CD4-positive, alpha-beta T cell treated with Interleukin-15 for 1 hour (primary cell): ENCODE measurements at regions not wholly inside any gene's neighbourhood (a gene's known extent, or its start where the extent isn't known, plus 50 kb on each side); places are given as distances from the start of the nearest gene placed in this dataset.
"Not testable (repeated sequence)": the region's sequence is repeated elsewhere in the genome, so short reads cannot be mapped to it uniquely, and the experiment has no call there.

Source experiments
- DNase-seq: peaks from one replicate; pipeline ENCODE4 v3.0.0-alpha.2; 2020

DNA sequence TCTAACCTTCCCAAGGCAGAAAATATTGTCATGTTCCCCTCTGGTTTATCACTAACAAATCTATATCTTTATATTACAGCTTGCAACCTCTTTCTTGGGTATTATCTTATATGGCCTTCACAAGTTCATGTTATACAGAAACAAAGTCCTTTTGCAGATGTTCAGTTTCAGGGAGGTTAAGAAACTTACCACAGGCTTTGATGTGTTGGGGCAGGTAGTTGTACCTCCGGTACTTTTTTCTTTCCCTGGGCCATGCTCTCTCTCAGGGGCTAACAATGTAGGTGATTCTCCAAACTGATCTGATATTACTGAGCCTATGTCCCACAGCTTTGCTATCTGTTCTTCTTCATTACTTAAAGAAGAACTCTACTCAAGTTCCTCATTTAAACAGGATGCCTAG lies 548.9 kb upstream of the SYT4 start:
- DNase-seq = no peak

DNA sequence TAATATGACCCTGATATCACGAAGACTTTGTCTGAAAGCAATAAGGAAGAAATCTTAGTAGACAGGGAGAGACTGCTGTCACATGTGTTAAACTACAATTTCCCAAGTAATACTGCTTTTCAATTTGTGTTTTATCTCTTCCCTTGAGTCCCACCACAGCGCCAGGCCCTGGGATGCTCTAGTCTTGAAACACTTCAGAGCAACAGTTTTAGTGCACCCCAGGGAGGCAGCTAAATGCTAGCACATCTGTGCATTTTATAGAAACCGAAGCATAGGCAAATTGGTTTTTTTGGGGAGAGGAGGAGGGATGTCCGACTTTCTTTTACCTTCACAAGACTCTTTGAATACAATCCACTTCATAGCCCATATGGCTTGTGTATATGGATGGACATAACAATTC lies 550.0 kb upstream of the SYT4 start:
- no peak for DNase-seq

DNA sequence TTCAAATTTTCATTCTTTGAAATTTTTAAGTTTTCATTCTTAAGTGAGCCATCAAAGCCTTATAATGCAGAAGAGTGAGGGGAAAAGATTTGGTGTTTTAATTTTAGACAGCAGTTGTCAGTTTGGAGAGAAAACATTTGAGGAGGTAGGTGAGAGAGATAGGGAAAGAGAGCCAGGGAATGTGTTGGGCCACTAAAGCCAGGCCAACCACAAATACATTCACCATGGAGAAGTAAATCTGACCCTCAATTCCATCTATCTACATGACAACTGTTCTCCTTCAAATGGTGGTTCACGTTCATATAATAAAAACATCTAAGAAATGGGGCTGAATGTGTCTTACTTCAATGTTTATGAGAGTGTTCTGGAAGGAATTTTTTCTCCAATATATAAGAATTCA lies 553.0 kb upstream of the SYT4 start:
- no peak for DNase-seq

DNA sequence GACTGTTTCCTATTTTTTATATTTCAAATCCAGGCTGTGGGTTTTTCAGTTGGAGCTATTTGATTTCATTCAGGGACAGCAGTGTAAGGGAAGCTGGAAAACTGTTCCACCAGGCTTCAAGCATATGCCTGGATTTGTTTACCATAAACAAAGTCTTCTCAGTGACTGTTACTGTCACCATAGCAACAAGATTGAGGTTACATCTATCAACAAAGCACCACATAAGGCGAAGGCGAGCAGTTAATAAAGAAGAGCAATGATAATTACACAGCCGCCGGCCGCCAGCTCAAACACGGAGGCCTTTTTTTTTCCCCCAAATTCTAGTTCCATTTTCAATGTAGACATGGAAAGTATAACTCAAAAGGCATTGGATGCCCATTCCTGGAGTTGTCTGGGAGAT lies 553.7 kb upstream of the SYT4 start:
- DNase-seq = no peak

DNA sequence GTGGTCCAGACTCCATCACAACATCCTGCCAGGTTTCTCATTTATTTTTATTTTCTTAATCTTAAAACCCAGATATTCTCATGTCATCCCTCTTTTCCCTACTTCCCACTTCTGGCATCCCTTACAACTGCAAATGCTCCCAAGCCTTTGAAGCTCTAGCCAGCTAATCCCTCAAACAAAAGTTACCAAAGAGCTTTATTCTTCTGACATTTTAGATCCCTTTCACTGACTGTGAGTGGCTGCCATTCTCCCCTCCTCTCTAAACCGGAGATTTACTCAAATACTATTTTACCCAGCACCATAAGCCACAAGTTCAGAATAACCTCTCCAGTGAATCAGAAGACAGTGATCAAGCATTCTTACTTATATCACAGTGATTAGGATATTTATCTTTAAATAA lies 569.0 kb upstream of the SYT4 start:
- no peak for DNase-seq

DNA sequence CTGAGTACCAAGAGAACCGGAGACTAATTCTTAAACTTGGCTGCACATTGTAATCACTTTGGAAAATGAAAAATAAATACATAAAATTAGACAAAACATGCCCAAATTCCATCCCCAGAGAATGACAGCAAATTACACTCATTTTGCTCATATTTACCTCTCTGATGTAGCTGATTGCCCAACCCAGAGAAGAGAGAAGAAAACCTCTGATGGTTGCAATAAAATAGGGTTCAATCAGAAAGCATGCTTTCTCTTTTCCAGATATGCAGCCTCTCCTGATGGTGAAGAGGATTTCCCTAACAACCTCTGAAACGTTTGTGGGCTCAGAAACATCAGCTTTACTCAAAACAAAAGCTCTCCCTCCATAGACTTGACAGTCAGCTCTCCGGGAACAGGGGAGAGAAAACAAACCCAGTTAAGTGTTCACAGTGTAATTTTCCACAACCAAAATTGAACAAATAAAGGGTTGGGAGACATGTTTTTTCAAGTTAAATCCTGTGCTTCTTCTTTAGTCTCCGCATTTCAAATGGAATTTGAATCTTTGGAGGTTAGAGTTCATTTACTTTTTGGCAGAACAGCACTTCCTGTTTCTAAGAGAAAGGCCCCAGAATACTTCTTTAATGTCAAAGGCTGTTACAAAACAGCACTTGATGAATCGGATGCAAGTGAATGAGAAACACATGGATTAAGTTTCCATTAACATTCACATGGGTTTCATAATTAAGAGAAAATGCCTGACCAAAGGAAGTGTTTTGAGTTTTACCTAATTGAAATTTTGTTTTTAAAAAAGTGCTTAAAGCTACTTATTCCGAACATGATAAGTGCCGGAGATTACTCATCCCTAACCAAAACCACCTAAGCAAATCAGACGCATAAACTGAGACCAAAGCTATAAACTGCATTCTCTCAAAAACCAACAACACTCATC lies 570.1 kb upstream of the SYT4 start:
- DNase-seq = no peak

DNA sequence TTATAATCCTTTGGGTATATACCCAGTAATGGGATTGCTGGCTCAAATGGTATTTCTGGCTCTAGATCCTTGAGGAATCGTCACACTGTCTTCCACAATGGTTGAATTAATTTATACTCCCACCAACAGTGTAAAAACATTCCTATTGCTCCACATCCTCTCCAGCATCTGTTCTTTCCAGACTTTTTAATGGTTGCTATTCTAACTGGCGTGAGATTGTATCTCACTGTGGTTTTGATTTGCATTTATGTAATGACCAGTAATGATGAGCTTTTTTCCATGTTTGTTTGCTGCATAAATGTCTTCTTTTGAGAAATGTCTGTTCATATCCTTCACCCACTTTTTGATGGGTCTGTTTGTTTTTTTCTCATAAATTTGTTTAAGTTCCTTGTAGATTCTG lies 572.5 kb upstream of the SYT4 start:
- not testable (repeated sequence) for DNase-seq

DNA sequence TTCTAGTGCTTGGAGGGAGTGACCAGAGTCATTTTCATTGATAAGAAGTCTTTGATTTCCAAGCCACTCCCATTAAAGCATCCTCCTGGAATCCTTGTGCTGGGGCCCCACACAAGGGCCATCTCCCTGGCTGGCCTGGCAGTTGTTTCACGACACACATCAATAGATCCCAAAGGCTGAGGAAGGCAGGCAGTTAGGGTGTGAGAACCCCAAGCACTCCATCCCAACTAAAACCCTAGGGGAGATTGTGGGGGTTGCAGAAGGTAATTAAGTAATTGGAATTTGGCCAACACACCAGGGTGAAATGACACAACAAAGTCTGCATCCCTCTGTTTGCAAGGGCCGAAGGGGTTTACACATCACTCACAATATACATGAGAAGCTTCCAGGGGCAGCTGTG lies 578.1 kb upstream of the SYT4 start:
- DNase-seq = no peak

DNA sequence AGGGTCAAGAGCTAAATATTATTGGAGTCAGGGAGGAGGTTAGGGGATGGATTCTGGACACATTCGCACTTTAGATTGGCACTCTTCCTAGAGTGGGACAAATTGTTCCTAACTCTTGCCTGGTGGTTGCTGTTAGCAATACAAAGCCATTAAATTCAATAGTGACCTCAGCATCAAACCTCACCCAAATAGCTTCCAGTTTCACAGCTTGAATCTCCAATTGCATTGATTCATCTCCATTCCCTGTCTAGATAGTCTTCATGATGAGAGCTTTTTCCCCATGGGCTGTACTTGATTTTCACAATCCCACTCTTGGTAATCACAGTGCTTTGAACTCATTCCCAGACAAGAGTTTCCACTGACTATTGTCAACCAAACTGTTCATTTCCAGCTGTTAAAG lies 585.9 kb upstream of the SYT4 start:
- DNase-seq = no peak

DNA sequence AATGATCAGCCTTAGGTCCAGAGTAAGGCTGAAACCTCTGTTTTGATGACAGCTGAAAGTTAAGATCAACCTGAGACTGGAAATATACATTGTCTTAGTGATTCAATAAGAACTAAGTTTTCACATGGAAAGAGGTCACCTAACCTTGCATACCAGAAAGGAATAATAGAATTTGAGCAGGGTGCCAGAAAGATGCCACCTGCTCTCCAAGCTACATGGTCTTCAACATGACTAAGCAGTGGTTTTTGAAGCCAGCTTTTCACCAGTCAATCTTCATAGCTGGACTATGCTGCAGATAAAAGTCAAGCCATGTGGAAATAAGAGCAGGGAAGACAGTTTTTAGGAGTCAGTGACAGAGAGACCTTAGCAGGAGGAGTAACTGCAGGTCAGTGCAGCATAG lies 589.4 kb upstream of the SYT4 start:
- no peak for DNase-seq

DNA sequence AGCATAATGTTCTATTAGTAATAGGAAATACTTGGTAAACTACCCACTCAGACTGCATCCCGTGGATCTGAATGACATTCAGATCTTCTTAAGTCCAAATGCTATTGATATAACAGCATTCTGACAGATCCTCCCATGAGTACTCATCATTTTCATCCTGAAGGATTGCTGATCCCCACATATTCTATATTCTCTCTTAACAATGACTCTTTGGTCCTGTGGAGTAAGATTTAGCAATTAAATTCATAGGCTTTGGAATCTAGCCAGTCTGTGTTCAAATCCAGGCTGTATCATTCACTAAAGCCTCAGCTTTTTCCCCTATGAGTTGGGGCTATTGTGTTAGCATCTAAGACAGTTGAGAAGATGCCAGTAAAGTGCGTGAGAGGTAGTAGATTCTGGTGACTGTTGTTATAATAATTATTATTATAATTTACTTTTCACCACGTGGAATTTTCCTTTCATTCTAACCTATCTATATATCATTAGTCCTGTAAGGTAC lies 591.3 kb upstream of the SYT4 start:
- no peak for DNase-seq

DNA sequence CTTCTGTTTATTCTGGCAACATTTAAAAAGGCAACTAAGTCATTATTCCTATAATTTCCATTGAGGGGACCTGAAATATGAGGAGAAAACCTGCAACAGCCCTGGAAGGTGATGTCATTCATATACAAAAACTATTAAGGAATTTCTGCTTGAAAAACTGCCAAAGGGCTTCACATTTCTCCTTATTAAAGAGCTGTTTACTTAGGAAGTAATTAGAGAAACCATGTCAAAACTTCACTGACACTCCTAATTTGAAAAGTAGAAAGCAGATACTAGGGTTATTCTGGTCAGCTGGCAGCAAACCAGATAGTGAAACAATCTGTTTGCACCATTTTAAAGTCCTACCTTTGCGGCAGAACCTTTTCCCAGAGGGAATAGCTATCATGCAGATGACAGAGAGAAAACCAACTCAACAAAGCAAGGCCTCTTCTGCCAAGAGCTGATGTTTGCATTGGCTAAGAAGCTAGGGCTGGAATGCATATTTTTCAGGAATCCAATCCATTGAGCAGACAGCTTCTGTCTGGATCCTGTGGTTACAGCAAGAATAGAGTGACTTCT lies 592.2 kb upstream of the SYT4 start:
- no peak for DNase-seq

DNA sequence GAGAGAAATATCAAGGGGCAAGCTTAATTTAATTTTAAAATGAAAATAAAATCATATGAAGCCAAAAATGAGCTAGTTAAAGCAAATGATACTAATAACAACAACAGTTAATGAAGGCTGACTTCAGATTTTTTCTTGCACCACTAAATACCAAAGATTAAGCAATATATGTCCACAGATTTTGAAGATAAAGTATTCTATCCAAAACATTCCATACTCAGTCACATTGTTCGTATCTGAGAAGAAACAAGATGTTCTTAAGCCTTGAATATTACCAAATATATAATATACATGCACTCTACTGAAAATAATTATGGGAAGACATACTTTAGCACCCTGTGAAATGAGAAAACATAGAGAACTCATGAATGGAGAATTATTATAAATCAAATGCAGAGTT lies 593.3 kb upstream of the SYT4 start:
- DNase-seq = no peak

DNA sequence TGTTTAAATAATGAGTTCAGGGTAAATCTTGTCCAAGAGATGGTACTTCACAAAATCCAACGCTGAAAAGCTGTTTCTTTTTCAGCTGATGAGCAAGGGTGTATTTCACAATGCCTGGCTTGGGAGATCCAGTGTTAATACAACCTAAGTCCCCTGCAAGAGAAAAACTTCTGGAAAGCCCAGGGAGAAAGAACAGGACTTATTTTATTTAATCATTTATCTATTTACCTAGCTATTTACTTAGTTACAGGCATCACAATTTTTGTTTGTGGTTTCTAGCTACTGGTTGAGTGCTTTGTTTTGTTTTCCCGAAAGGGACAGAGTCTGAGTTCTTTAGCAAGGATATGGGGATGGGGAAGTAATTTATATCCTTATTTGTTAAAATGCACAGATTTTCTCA lies 598.2 kb upstream of the SYT4 start:
- DNase-seq = no peak

DNA sequence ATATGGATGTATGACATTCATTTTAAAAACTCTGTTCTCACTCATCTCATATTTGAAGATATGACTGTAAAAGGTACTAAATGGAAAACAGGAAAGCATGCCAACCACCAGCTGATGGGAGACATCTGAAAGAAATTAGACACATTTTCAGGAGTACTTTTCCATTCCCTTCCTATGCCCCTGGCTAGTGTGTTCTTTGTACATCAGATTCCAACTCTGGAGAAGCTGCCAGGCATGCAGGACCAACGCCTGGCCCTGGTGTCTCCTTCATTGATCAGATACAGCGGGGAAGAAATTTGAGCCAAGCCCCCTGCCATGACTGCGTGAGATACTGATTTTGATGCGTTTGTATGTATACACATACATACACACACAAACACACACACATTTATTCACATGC lies 599.0 kb upstream of the SYT4 start:
- DNase-seq = no peak

DNA sequence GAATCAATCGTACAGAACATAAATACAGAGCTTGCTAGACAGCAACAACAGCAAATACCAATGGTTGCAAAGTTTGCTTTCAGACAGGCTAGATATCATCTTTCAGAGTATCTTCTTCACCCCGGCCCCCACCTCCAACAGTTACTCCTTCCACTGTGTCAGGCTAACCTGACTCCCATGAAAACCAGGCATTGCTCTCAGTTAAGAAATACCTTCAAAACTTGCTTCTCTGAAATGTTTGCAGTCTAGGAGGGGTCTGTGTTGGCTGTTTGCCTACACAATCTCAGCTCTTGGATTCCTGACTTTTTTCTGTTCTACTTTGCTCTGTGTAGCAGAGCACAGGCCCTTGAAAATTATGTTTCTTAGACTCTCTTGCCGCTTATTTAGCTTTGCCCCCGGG lies 599.5 kb upstream of the SYT4 start:
- no peak for DNase-seq

DNA sequence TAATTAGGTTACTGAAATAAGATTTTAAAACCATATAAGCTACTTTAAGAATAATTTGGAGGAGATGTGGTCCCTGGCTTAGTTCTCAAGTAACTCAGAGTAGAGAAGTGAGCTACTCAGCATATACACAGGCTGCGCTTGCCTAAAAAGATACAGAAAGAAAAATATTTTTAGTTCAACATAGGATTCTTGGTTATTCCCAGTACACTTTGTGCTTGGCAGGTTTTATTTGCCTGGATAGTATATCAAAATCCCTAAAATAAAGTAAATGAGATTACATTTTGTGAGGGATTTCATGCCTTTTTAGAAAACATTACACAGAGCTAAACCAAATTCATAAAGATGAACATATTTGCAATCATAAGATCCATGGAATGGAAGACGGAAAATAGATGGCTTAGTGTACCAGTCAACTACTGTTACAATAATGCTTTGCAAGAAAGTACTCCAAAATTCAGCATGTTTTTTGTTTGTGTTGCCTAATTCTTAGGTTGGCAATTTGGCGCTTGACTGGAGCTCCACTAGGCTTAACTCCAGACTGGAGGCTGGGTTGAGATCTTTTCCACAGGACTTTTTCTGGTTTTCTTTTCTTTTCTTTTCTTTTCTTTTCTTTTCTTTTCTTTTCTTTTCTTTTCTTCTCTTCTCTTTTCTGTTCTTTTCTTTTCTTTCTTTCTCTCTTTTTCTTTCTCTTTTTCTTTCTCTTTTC lies 600.5 kb upstream of the SYT4 start:
- DNase-seq = no peak

DNA sequence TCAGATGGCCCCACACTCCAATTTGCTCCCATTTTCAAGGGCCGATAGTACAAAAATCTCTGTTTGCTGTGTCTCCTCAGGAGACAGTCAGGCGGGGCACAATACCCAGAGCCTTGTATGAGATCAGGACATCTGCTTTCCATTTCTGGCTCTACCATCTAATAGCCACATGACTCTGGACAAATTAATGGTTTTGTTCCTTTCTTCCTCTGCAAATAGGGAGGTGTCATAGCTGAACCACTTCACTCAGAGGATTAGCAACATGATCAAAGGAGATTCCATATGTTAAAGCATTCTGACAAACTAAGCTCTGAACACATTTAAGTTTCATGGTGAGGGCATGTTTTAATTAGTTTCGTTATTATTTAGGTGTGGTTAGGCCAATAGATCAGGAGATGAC lies 602.1 kb upstream of the SYT4 start:
- no peak for DNase-seq

DNA sequence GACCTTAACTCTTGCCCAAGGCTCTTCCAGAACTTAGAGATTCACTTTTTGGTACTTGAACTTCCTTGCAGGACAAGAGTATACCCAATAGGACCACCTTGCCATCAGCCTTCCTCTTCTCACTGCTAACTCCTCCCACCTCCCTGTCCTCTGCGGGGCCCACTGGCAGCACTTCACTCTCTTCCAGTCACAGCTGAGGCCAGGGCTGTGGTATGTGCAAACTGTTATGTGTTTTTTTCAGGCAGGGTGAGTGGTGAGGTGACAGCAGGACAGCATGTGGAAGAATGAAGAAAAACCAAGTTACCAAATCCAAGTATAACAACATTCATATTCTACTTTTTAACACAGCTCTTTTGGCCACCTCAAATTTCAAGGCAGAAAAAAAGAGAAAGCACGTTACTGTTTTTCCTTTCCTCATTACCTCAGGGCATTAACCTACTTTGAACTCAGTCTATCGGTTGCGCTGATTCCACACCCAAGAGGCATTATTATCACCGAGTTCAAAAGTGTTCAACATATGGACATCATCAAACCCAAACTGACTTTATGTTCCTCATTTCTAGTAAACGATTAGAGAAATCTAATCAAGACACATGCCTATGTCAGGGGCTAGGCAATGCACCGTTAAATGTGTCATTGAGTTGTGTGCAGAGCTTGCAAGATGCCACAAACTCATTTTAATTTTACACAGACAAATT lies 605.2 kb upstream of the SYT4 start:
- no peak for DNase-seq

DNA sequence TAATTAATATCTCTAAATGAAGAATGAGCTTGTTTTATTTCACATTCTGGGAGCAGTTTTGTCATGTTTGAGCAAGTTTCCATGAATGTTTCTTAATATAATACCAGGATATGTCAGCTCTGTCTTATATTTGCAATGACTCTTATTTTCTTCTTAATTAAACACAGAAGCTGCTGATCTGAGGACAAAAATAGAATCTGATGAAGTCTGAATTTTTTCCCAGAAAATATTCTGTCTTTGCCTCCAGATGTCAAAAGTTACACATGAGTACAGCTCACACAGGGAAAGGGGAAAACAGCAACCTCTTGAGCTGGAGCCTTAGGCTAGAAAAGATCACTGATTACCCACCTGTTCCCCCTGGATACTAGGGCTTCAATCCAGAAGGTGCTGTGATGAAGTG lies 606.6 kb upstream of the SYT4 start:
- DNase-seq = no peak

DNA sequence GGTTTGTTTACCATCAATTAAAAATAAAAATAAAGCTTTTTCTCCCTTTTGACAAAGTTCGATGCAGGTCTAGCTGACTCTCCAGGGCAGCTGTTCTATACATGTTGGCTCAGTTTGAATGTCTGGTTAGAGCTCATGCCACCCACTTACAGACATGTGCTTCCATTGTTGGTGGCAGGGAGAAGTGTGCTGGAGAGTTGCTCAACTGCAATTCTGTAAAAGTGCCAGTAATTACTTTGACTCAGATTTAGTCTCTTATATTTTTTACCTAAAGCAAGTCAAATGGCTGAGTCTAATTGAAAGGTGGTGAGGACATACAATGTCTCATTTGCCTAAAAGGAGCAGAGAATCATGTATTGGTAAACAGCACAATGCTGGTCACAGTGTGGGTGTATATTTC lies 609.1 kb upstream of the SYT4 start:
- DNase-seq = no peak

DNA sequence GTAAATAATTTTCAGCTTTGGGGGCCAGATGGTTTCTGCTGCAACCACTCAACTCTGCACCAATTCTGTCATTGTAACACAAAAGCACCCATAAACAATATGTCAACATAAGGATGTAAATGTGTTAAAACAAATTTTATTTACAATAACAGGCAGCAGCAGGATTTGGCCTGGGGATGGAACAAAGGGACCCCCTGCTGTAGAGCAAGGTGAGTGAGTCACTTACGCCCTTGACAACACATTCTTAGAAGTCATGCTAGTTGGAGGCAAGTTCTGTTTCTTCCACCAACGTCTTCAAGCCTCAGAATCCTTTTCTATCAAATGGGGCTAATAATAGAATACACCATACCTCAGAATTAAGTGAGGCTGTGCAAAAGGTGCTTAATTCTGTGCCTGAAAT lies 610.2 kb upstream of the SYT4 start:
- DNase-seq = no peak

DNA sequence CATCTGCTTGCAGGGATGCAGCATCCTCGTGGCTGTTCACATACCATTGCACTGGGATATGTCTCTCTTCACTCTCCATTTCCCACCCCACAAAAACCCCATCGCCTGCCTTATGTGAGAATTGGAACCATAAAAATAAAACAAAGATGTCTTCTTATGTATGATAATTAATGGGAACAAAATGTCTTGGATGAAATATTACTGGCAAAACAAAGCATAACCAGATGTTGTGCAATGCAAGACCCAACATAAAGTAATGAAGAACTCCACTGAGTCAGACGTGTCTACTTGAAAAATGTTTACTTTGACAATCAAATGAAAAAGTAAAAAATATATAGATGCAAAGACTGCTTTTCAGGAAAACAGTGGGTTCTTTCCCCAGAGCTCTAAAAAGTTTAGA lies 611.3 kb upstream of the SYT4 start:
- DNase-seq = no peak
